ENCODE measurements at regions not wholly inside any gene's neighbourhood (a gene's known extent, or its start where the extent isn't known, plus 50 kb on each side); places are given as distances from the start of the nearest gene placed in this dataset.
"Not testable (repeated sequence)": the region's sequence is repeated elsewhere in the genome, so short reads cannot be mapped to it uniquely, and the experiment has no call there.

GRCh38 chr1:114260805-114261484 lies 107.3 kb upstream of the SYT6 start:
- DNase-seq, result no peak

- no peak for DNase-seq
These were observed 106.0 kb upstream of the SYT6 start for GRCh38 chr1:114259511-114260160.

- DNase-seq, result no peak
These were observed 105.0 kb upstream of the SYT6 start for GRCh38 chr1:114258633-114259032.

GRCh38 chr1:114258074-114258473 lies 104.4 kb upstream of the SYT6 start:
- no peak for DNase-seq

GRCh38 chr1:114257554-114257953 lies 103.9 kb upstream of the SYT6 start:
- no peak for DNase-seq

- no peak for DNase-seq
These were observed 100.2 kb upstream of the SYT6 start for GRCh38 chr1:114253900-114254299.

- no peak for DNase-seq
These were observed 97.9 kb upstream of the SYT6 start for GRCh38 chr1:114251573-114251939.

- no peak for DNase-seq
These were observed 97.3 kb upstream of the SYT6 start for GRCh38 chr1:114250683-114251572.

GRCh38 chr1:114249691-114250090 lies 96.0 kb upstream of the SYT6 start:
- no peak for DNase-seq

GRCh38 chr1:114248162-114248561 lies 94.5 kb upstream of the SYT6 start:
- no peak for DNase-seq

GRCh38 chr1:114242531-114243210 lies 89.0 kb upstream of the SYT6 start:
- not testable (repeated sequence) for DNase-seq

GRCh38 chr1:114238053-114238452 lies 84.4 kb upstream of the SYT6 start:
- DNase-seq, result no peak

GRCh38 chr1:114236517-114236916 lies 82.8 kb upstream of the SYT6 start:
- DNase-seq, result no peak

GRCh38 chr1:114235960-114236359 lies 82.3 kb upstream of the SYT6 start:
- DNase-seq, result no peak

- DNase-seq, result no peak
These were observed 81.6 kb upstream of the SYT6 start for GRCh38 chr1:114235281-114235680.

GRCh38 chr1:114234408-114235124 lies 80.9 kb upstream of the SYT6 start:
- no peak for DNase-seq

GRCh38 chr1:114232691-114233090 lies 79.0 kb upstream of the SYT6 start:
- no peak for DNase-seq

- DNase-seq, result no peak
These were observed 77.6 kb upstream of the SYT6 start for GRCh38 chr1:114231301-114231700.

- DNase-seq, result no peak
These were observed 75.7 kb upstream of the SYT6 start for GRCh38 chr1:114229368-114229767.

- DNase-seq, result no peak
These were observed 73.4 kb upstream of the SYT6 start for GRCh38 chr1:114227059-114227458.

GRCh38 chr1:114224196-114224907 lies 70.7 kb upstream of the SYT6 start:
- no peak for DNase-seq

GRCh38 chr1:114222920-114223319 lies 69.3 kb upstream of the SYT6 start:
- DNase-seq, result no peak

All from CD4-positive, alpha-beta T cell treated with Interferon gamma for 1 hour (primary cell).